ENCODE measurements at regions not wholly inside any gene's neighbourhood (a gene's known extent, or its start where the extent isn't known, plus 50 kb on each side); places are given as distances from the start of the nearest gene placed in this dataset.

DNA sequence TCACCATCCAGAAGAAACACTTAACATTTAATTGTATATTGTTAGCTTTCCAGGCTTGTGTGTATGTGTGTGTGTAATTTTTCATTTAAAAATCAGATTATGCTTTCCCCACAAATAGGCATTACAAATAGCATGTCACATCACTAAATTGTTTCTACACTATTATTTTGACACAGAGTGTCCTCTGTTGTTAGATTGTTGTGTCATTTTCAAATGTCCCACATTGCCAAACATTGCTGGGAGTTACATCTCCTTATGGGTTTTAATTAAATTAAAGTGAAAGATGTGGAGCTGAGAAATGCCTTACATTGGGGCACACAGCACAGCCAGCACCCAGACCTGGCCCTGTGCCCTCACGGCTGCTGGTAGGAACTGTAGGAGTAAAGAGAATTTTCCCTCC lies 295.6 kb downstream of the ZEB1 start:
- DNase-seq (ENCODE audit: low read depth in 4 of 4, low spot score in 3 of 4): no peak

DNA sequence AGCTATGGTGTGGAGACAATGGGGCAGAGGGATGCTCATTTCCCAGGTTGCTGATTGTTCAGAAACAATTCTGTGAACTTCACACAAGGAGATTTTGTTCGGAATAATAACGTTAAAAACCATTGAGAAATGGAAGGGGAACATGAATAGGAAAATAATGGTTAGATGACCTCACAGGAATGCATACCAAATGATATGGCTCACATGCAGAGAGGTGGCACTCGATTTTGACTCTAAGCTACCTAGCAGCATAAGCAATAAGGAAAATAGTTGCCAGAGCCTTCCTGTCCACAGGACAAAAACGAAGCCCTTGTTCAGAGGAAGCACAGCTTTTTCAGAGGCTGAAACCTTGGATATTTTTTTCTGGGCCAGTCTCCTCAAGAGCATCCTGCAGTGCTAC lies 293.1 kb downstream of the ZEB1 start:
- no peak for DNase-seq (ENCODE audit: low read depth in 4 of 4, low spot score in 3 of 4)

DNA sequence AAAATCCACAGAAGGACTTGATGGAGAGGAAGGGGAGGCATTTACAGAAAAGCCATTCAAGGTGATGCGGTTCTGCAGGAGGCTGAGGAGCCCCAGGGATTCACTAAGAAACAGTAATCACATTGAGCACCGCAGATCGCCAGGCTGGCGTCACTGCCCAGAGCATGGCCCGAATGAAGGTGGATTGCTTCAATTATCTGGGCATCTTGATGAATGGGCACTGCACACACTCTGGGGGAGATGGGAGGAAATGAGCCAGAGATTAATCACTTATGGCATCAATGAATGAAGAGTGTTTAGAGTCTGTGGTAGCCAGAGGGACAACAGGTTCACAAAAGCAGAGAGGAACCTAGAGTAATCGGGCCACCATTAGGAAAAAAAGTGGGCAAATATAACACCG lies 292.1 kb downstream of the ZEB1 start:
- no peak for DNase-seq (ENCODE audit: low read depth in 4 of 4, low spot score in 3 of 4)

GRCh38 chr10:31607481-31607880 lies 288.5 kb downstream of the ZEB1 start:
- no peak for DNase-seq (ENCODE audit: low read depth in 4 of 4, low spot score in 3 of 4)

- DNase-seq (ENCODE audit: low read depth in 4 of 4, low spot score in 3 of 4): no peak
Observed at GRCh38 chr10:31606841-31607240, 287.8 kb downstream of the ZEB1 start.

- peak in 3 of 4 donors; percentile 35 to 60 (median 47) for DNase-seq (ENCODE audit: low read depth in 4 of 4, low spot score in 3 of 4)
Observed at GRCh38 chr10:31605861-31606525, 287.0 kb downstream of the ZEB1 start.

GRCh38 chr10:31605426-31605825 lies 286.4 kb downstream of the ZEB1 start:
- DNase-seq (ENCODE audit: low read depth in 4 of 4, low spot score in 3 of 4): no peak

GRCh38 chr10:31604646-31605170 lies 285.7 kb downstream of the ZEB1 start:
- DNase-seq (ENCODE audit: low read depth in 4 of 4, low spot score in 3 of 4): no peak

GRCh38 chr10:31604096-31604495 lies 285.1 kb downstream of the ZEB1 start:
- peak in 1 of 4 donors; percentile 14 for DNase-seq (ENCODE audit: low read depth in 4 of 4, low spot score in 3 of 4)

DNA sequence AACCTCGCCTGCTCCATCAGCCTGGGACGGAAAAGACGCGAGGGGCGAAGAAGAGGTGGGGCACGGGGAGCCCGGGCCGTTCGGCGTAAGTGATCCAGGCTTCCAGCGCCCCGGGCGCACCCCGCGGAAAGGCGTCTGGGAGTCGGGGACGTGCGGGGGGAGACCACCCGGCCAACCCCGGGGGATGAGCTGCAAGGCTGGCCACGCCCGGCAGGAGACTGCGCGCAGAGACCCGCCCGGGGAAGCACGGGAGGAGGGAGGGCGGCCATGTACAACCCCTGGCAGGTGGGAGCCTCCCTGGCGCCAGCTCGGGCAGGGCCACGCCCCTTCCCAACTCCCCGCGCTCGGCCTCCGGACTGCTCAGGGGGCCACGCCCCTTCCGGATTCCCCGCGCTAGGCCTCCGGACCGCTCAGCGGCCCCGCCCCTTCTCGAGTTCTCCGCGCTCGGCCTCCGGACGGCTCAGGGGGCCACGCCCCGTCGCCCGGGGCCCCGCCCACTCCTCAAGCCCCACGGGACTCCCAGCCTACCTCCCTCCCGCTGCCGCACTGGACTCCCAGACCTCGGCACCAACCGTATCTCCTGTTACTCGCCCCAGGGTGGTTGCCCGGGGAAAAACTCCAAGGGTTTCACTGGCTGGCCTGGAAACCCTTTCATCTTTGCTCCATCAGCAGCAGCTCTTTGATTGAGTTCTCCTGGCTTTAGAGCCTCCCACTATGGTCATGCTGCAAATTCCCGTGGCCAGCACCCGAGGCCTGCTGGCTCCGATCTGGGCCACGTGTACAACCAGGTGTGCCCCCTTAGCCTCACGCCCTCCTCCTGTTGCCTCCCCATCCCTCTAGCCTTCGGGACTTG lies 284.4 kb downstream of the ZEB1 start:
- DNase-seq (ENCODE audit: low read depth in 4 of 4, low spot score in 3 of 4): peak; percentile 91 to 93 (median 92)

- DNase-seq (ENCODE audit: low read depth in 4 of 4, low spot score in 3 of 4): peak; percentile 34 to 53 (median 44)
Observed at GRCh38 chr10:31602541-31603234, 283.7 kb downstream of the ZEB1 start.

GRCh38 chr10:31601136-31601535 lies 282.1 kb downstream of the ZEB1 start:
- DNase-seq (ENCODE audit: low read depth in 4 of 4, low spot score in 3 of 4): no peak

GRCh38 chr10:31599626-31600504 lies 280.8 kb downstream of the ZEB1 start:
- DNase-seq (ENCODE audit: low read depth in 4 of 4, low spot score in 3 of 4): no peak

GRCh38 chr10:31596765-31597164 lies 277.7 kb downstream of the ZEB1 start:
- DNase-seq (ENCODE audit: low read depth in 4 of 4, low spot score in 3 of 4): no peak

DNA sequence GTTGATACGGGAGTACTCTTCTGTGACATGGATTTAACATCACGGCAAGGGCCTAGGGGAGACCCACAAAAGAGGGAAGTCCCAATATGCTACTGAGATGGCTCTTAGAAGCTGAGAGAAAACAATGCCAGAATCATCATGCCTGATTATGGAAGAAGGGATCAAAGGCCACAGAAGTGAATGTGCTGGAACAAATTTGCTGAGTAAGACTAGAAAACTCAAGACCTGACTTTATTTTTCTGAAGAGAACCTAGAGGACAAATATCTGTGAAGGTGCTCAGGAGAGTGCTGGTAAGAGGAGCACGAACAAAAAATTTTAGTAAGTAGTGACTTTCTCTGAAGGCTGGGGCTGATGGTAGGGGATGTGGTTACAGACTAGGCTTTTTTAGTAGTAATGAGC lies 277.0 kb downstream of the ZEB1 start:
- DNase-seq (ENCODE audit: low read depth in 4 of 4, low spot score in 3 of 4): no peak

- no peak for DNase-seq (ENCODE audit: low read depth in 4 of 4, low spot score in 3 of 4)
Observed at GRCh38 chr10:31594347-31594873, 275.4 kb downstream of the ZEB1 start.

GRCh38 chr10:31593124-31593523 lies 274.1 kb downstream of the ZEB1 start:
- DNase-seq (ENCODE audit: low read depth in 4 of 4, low spot score in 3 of 4): no peak

- DNase-seq (ENCODE audit: low read depth in 4 of 4, low spot score in 3 of 4): no peak
Observed at GRCh38 chr10:31591569-31591968, 272.6 kb downstream of the ZEB1 start.

DNA sequence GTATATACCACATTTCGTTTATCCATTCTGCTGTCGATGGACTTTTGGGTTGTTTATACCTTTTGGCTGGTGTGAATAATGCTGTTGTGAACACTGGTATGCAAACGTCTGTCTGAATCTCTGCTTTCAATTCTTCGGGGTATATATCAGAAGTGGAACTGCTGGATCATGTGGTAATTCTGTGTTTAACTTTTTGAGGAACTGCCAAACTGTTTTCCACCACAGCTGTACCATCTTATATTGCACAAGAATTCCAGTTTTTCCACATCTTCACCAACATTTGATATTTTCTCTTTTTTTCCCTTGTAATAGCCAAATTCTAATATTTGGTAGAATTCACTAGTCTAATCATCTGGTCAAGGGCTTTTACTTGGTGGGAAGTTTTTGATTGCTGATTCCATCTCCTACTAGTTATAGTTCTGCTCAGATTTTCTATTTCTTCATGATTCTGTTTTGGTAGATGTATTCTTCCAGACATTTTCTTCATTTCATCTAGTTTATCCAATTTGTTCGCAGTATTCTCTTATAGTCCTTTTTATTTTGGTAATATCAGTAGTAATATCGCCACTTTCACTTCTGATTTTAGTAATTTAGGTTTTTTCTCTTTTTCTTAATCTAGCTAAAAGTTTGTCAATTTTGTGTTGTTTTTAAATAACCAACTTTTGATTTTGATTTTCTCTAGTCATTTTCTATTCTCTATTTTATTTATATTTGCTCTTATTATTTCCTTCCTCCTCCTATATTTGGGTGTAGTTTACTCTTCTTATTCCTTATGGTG lies 271.2 kb downstream of the ZEB1 start:
- no peak for DNase-seq (ENCODE audit: low read depth in 4 of 4, low spot score in 3 of 4)

All from right renal pelvis (tissue), 4 donors.